ENCODE measurements at regions not wholly inside any gene's neighbourhood (a gene's known extent, or its start where the extent isn't known, plus 50 kb on each side); places are given as distances from the start of the nearest gene placed in this dataset.

GRCh38 chr2:208807756-208808155, 401.2 kb downstream of the PTH2R start:
- TF ChIP-seq POLR2AphosphoS5 (IDR thresholded peaks at IDR 0.05; ENCODE audit: low read depth, low read length) = no peak
- no peak for TF ChIP-seq SIN3A (IDR thresholded peaks at IDR 0.05; ENCODE audit: borderline replicate concordance, insufficient read depth, low read length)
- TF ChIP-seq, protein P1, sequence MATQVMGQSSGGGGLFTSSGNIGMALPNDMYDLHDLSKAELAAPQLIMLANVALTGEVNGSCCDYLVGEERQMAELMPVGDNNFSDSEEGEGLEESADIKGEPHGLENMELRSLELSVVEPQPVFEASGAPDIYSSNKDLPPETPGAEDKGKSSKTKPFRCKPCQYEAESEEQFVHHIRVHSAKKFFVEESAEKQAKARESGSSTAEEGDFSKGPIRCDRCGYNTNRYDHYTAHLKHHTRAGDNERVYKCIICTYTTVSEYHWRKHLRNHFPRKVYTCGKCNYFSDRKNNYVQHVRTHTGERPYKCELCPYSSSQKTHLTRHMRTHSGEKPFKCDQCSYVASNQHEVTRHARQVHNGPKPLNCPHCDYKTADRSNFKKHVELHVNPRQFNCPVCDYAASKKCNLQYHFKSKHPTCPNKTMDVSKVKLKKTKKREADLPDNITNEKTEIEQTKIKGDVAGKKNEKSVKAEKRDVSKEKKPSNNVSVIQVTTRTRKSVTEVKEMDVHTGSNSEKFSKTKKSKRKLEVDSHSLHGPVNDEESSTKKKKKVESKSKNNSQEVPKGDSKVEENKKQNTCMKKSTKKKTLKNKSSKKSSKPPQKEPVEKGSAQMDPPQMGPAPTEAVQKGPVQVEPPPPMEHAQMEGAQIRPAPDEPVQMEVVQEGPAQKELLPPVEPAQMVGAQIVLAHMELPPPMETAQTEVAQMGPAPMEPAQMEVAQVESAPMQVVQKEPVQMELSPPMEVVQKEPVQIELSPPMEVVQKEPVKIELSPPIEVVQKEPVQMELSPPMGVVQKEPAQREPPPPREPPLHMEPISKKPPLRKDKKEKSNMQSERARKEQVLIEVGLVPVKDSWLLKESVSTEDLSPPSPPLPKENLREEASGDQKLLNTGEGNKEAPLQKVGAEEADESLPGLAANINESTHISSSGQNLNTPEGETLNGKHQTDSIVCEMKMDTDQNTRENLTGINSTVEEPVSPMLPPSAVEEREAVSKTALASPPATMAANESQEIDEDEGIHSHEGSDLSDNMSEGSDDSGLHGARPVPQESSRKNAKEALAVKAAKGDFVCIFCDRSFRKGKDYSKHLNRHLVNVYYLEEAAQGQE (IDR thresholded peaks at IDR 0.05; ENCODE audit: insufficient read depth in 1 of 2, low read depth in 2 of 2, low read length in 2 of 2) = no peak
- no peak for TF ChIP-seq FOXP2 (optimal IDR thresholded peaks at IDR 0.05; ENCODE audit: borderline replicate concordance, extremely low read depth, extremely low read length, insufficient read depth)

Data from PFSK-1 (cell line).